B cell (primary cell): ENCODE measurements at regions not wholly inside any gene's neighbourhood (a gene's known extent, or its start where the extent isn't known, plus 50 kb on each side); places are given as distances from the start of the nearest gene placed in this dataset.
"Not testable (repeated sequence)": the region's sequence is repeated elsewhere in the genome, so short reads cannot be mapped to it uniquely, and the experiment has no call there.

Experiments used
- ATAC-seq: fragments of 200-7000 bp; cut with Tn5 transposase; one replicate; pipeline ENCODE4 v1.10.0; 2021; ENCODE audit warnings: low read depth, mild to moderate bottlenecking, moderate number of reproducible peaks, moderate library complexity
- CTCF ChIA-PET: fragments of 350-600 bp; sonication (Branson Sonifier 250); formaldehyde crosslinking; loops from one replicate; lab custom pipeline; 2021; ENCODE audit warnings: antibody characterized with exemption, inconsistent platforms; lab: Charles Lee
- POLR2A ChIA-PET: fragments of 350-600 bp; sonication (Branson Sonifier 250); formaldehyde crosslinking; loops from one replicate; lab custom pipeline; 2021; ENCODE audit warnings: antibody characterized with exemption; lab: Charles Lee
- DNase-seq: peaks from one replicate; pipeline ENCODE4 v3.0.0; 2013
- H2AFZ ChIP-seq: 2 replicates; pipeline ENCODE4 v1.6.1; 2012; ENCODE audit warnings: mild to moderate bottlenecking, low read depth, low read length; ENCODE audit not compliant: insufficient read depth, poor library complexity, severe bottlenecking
- H3K27ac ChIP-seq, 2 donors: 1 replicate in 1 of 2; 2 replicates in 1 of 2; pipeline ENCODE4 v1.5.1; 2012 to 2013; ENCODE audit warnings: low read length in 2 of 2, mild to moderate bottlenecking in 2 of 2, moderate library complexity in 1 of 2
- H3K27me3 ChIP-seq, 4 experiments: fragments of 200-600 bp in 1 of 4; sonication (generic) in 1 of 4; replicated peaks in 1 of 4; 1 replicate in 2 of 4; 2 replicates in 2 of 4; pipeline versions ENCODE4 v1.6.1 to v1.7.0; 2013 to 2016; ENCODE audit warnings: low read length in 3 of 4, mild to moderate bottlenecking in 2 of 4, mixed read lengths in 1 of 4, moderate library complexity in 1 of 4; ENCODE audit not compliant: insufficient read depth in 4 of 4, control insufficient read depth in 3 of 4; ENCODE audit errors: control extremely low read depth in 1 of 4
- H3K36me3 ChIP-seq, 2 experiments: replicated peaks in 1 of 2; 1 replicate in 1 of 2; 2 replicates in 1 of 2; pipeline versions ENCODE4 v1.6.1 to v1.7.1; 2013; ENCODE audit warnings: low read length in 1 of 2; ENCODE audit not compliant: insufficient read depth in 2 of 2, control insufficient read depth in 1 of 2; ENCODE audit errors: control extremely low read depth in 1 of 2, extremely low read depth in 1 of 2
- H3K4me1 ChIP-seq, 2 donors: fragments of 200-600 bp in 1 of 2; sonication (generic) in 1 of 2; 1 replicate in 1 of 2; 2 replicates in 1 of 2; pipeline versions ENCODE4 v1.5.1 to v1.6.1; 2013 to 2017; ENCODE audit warnings: low read length in 2 of 2; ENCODE audit not compliant: control insufficient read depth in 2 of 2, insufficient read depth in 2 of 2
- H3K4me2 ChIP-seq: replicated peaks from 2 replicates; pipeline ENCODE3; 2012; ENCODE audit warnings: mild to moderate bottlenecking, low read depth, low read length; ENCODE audit not compliant: poor library complexity, severe bottlenecking
- H3K4me3 ChIP-seq, 5 experiments: fragments of 200-600 bp in 1 of 5; sonication (generic) in 1 of 5; 1 replicate in 3 of 5; 2 replicates in 2 of 5; pipeline versions ENCODE4 v1.5.1 to v1.7.0; 2011 to 2016; ENCODE audit warnings: low read length in 4 of 5, mild to moderate bottlenecking in 4 of 5, low read depth in 2 of 5, control low read depth in 1 of 5, moderate library complexity in 1 of 5; ENCODE audit not compliant: insufficient read depth in 1 of 5; ENCODE audit errors: control extremely low read depth in 1 of 5, extremely low read depth in 1 of 5
- H3K79me2 ChIP-seq: fragments of 200-600 bp; sonication (generic); one replicate; pipeline ENCODE4 v1.6.0; 2016; ENCODE audit warnings: low read length; ENCODE audit not compliant: control insufficient read depth, insufficient read depth
- H3K9ac ChIP-seq: fragments of 200-600 bp; sonication (generic); 2 replicates; pipeline ENCODE4 v1.6.1; 2017; ENCODE audit warnings: mild to moderate bottlenecking, low read length, moderate library complexity
- H3K9me3 ChIP-seq, 3 donors: one replicate each; pipeline versions ENCODE4 v1.6.1 to v1.7.1; 2013; ENCODE audit warnings: low read length in 2 of 3; ENCODE audit not compliant: control insufficient read depth in 2 of 3, insufficient read depth in 1 of 3; ENCODE audit errors: control extremely low read depth in 1 of 3
- H4K20me1 ChIP-seq: 2 replicates; pipeline ENCODE4 v1.6.0; 2012; ENCODE audit warnings: mild to moderate bottlenecking, low read length; ENCODE audit not compliant: insufficient read depth, control insufficient read depth, poor library complexity, severe bottlenecking
- H3K27ac Mint-ChIP-seq: one replicate; pipeline ENCODE4 v1.8.0; 2021; ENCODE audit warnings: mixed read lengths
- H3K27me3 Mint-ChIP-seq: one replicate; pipeline ENCODE4 v1.8.0; 2021; ENCODE audit warnings: mixed read lengths
- H3K4me1 Mint-ChIP-seq: one replicate; pipeline ENCODE4 v1.8.0; 2021; ENCODE audit warnings: mixed read lengths
- H3K4me3 Mint-ChIP-seq: one replicate; pipeline ENCODE4 v1.8.0; 2021; ENCODE audit warnings: mixed read lengths
- H3K9me3 Mint-ChIP-seq: one replicate; pipeline ENCODE4 v1.8.0; 2022; ENCODE audit warnings: mixed read lengths; ENCODE audit not compliant: insufficient read depth
- CTCF ChIP-seq: fragments of 200-600 bp; IDR thresholded peaks from one replicate; pipeline ENCODE4 v1.8.0; 2022; ENCODE audit warnings: antibody characterized with exemption, mild to moderate bottlenecking
- EZH2 ChIP-seq: IDR thresholded peaks from 2 replicates; pipeline ENCODE4 v1.6.1; 2012; ENCODE audit warnings: borderline replicate concordance, low read depth, mild to moderate bottlenecking, moderate library complexity, low read length; ENCODE audit not compliant: insufficient read depth, poor library complexity, severe bottlenecking
- WGBS: methylation state at CpG from one replicate; pipeline ENCODE4 v1.1.5; 2013; ENCODE audit warnings: missing lambda C conversion rate; ENCODE audit not compliant: insufficient coverage; 5-methylcytosine and 5-hydroxymethylcytosine counted together
- intact Hi-C: fragments of 100-400 bp; cut with micrococcal nuclease; formaldehyde crosslinking; loops from one replicate; pipeline ENCODE4 v1.10.0; 2022

DNA sequence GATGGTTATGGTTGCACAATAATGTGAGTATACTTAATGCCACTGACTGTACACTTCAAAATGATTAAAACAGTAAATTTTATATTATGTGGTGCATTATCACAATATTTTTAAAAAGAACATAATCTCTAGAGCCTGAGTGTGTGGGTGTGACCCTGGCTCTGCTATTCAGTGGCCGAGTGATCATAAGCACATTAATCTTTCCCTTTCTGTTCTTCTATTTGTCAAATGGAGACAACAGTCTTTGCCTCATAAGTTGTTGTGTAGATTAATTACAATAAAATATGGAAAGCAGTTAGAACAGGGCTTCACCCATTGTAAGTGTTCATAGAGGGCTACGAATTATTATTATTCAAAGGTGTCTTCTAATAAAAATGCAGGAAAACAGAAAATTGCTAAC is 548.6 kb downstream of the HTR1B start:
- H3K9ac ChIP-seq = no peak overlapping the region
- no peak overlapping the region for H3K4me3 ChIP-seq
- no CpG with 5 or more reads among the region's 2 CpGs for WGBS
- CTCF ChIA-PET = no interaction called here
- TF ChIP-seq CTCF = no peak
- TF ChIP-seq EZH2 = no peak
- H3K4me1 ChIP-seq = no peaks in the 10 kb centered on the region
- no peak overlapping the region for H3K27ac ChIP-seq
- H3K27ac Mint-ChIP-seq = no peak overlapping the region
- no peaks in the 10 kb centered on the region for H3K9me3 Mint-ChIP-seq
- no peaks in the 10 kb centered on the region for H3K79me2 ChIP-seq
- H2AFZ ChIP-seq = no peak overlapping the region
- no peaks in the 10 kb centered on the region for H3K4me1 Mint-ChIP-seq
- no peaks in the 10 kb centered on the region for H3K9me3 ChIP-seq
- intact Hi-C loops = no loop called here
- no peaks in the 10 kb centered on the region for H3K36me3 ChIP-seq
- no peak overlapping the region for H3K4me3 Mint-ChIP-seq
- ATAC-seq (no peak), DNase-seq (no peak)
- H3K27me3 Mint-ChIP-seq = no peaks in the 10 kb centered on the region
- H3K27me3 ChIP-seq = no peaks in the 10 kb centered on the region
- no peaks in the 10 kb centered on the region for H4K20me1 ChIP-seq
- no peak overlapping the region for H3K4me2 ChIP-seq
- POLR2A ChIA-PET = no interaction called here

GRCh38 chr6:76905541-76905940 is 557.8 kb downstream of the HTR1B start:
- CTCF ChIA-PET, H3K27me3 Mint-ChIP-seq, POLR2A ChIA-PET, H4K20me1 ChIP-seq, H3K27ac ChIP-seq, intact Hi-C loops, H3K27me3 ChIP-seq, H3K4me3 ChIP-seq, H3K4me1 ChIP-seq, H3K4me2 ChIP-seq, ATAC-seq, H3K9me3 ChIP-seq, H3K79me2 ChIP-seq, H3K4me1 Mint-ChIP-seq, H3K27ac Mint-ChIP-seq, H3K9me3 Mint-ChIP-seq, H3K4me3 Mint-ChIP-seq, H3K9ac ChIP-seq, H2AFZ ChIP-seq, H3K36me3 ChIP-seq, DNase-seq: not testable (repeated sequence)
- 100% methylated on average over 3 of the region's 6 CpGs for WGBS
